Endothelial cell (in vitro differentiated cells): ENCODE measurements at regions not wholly inside any gene's neighbourhood (a gene's known extent, or its start where the extent isn't known, plus 50 kb on each side); places are given as distances from the start of the nearest gene placed in this dataset.

Experiments
- DNase-seq: peaks from one replicate; pipeline ENCODE4 v3.0.0; 2021; ENCODE audit warnings: low spot score
- H3K27ac Mint-ChIP-seq: one replicate; pipeline ENCODE4 v1.8.0; 2021; ENCODE audit warnings: mixed read lengths, inconsistent platforms; ENCODE audit not compliant: unreplicated experiment
- H3K27me3 Mint-ChIP-seq: one replicate; pipeline ENCODE4 v1.8.0; 2021; ENCODE audit warnings: mild to moderate bottlenecking, moderate library complexity, mixed read lengths, inconsistent platforms; ENCODE audit not compliant: unreplicated experiment
- H3K36me3 Mint-ChIP-seq: one replicate; pipeline ENCODE4 v1.8.0; 2021; ENCODE audit warnings: mild to moderate bottlenecking, low read depth, mixed read lengths, inconsistent platforms; ENCODE audit not compliant: unreplicated experiment
- H3K4me1 Mint-ChIP-seq: one replicate; pipeline ENCODE4 v1.8.0; 2021; ENCODE audit warnings: mild to moderate bottlenecking, mixed read lengths, inconsistent platforms; ENCODE audit not compliant: unreplicated experiment
- H3K4me3 Mint-ChIP-seq: one replicate; pipeline ENCODE4 v1.8.0; 2021; ENCODE audit warnings: mild to moderate bottlenecking, mixed read lengths, inconsistent platforms; ENCODE audit not compliant: unreplicated experiment
- H3K9me3 Mint-ChIP-seq: one replicate; pipeline ENCODE4 v1.8.0; 2021; ENCODE audit warnings: mixed read lengths, inconsistent platforms; ENCODE audit not compliant: unreplicated experiment
- TF ChIP-seq, protein P1 (sequence below): fragments of 200-600 bp; sonication (generic); IDR thresholded peaks from one replicate; pipeline ENCODE4 v1.5.0; 2021; ENCODE audit warnings: antibody characterized with exemption; ENCODE audit not compliant: unreplicated experiment

DNA sequence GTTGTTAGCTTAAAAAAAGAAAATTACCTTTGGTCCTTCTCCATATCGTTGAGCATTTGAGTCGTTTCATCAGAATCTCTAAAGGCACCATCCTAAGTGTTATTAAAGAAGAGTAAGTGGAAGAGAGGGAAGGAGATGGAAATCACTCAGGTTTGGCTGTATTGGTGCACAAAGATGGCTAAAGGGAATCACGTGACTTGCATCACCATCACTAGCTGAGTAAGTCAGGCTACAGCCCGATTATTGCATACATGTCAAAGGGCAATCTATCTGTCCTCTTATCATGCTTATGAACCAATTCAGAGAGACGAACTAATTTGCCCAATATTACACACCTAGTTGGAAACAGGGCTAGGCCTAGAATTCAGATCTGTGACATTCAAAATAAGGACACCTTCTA lies 137.6 kb downstream of the CMPK2 start:
- Mint-ChIP-seq H3K27me3 (no peaks in the 10 kb centered on the region), H3K36me3 (no peaks in the 10 kb centered on the region), H3K27ac (no peak overlapping the region), H3K4me3 (no peak overlapping the region), H3K4me1 (no peaks in the 10 kb centered on the region), H3K9me3 (no peaks in the 10 kb centered on the region)
- TF ChIP-seq, protein P1, sequence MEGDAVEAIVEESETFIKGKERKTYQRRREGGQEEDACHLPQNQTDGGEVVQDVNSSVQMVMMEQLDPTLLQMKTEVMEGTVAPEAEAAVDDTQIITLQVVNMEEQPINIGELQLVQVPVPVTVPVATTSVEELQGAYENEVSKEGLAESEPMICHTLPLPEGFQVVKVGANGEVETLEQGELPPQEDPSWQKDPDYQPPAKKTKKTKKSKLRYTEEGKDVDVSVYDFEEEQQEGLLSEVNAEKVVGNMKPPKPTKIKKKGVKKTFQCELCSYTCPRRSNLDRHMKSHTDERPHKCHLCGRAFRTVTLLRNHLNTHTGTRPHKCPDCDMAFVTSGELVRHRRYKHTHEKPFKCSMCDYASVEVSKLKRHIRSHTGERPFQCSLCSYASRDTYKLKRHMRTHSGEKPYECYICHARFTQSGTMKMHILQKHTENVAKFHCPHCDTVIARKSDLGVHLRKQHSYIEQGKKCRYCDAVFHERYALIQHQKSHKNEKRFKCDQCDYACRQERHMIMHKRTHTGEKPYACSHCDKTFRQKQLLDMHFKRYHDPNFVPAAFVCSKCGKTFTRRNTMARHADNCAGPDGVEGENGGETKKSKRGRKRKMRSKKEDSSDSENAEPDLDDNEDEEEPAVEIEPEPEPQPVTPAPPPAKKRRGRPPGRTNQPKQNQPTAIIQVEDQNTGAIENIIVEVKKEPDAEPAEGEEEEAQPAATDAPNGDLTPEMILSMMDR = no peak
- DNase-seq = no peak

DNA sequence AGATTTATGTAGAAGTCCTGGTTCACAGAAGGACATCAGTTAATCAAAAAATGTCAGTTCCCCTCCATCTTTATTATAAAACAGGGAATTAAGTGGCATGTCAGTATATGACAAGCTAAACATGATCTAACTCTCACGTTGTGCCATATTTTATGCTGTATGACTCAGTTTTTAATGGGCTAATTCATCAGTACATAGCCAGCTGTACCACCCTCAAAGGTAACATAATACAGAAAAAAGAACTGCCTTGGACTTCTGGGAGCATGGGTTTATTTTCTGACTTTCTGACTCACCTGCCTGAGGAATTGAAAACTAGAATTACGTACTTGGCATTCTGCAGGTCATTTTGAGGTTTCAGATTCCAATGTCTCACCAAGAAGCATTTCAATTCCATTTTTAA lies 135.7 kb downstream of the CMPK2 start:
- TF ChIP-seq, protein P1 = no peak
- Mint-ChIP-seq H3K9me3 (no peaks in the 10 kb centered on the region), H3K36me3 (no peaks in the 10 kb centered on the region), H3K4me1 (no peaks in the 10 kb centered on the region), H3K27me3 (no peaks in the 10 kb centered on the region), H3K27ac (no peak overlapping the region), H3K4me3 (no peak overlapping the region)
- DNase-seq = no peak

DNA sequence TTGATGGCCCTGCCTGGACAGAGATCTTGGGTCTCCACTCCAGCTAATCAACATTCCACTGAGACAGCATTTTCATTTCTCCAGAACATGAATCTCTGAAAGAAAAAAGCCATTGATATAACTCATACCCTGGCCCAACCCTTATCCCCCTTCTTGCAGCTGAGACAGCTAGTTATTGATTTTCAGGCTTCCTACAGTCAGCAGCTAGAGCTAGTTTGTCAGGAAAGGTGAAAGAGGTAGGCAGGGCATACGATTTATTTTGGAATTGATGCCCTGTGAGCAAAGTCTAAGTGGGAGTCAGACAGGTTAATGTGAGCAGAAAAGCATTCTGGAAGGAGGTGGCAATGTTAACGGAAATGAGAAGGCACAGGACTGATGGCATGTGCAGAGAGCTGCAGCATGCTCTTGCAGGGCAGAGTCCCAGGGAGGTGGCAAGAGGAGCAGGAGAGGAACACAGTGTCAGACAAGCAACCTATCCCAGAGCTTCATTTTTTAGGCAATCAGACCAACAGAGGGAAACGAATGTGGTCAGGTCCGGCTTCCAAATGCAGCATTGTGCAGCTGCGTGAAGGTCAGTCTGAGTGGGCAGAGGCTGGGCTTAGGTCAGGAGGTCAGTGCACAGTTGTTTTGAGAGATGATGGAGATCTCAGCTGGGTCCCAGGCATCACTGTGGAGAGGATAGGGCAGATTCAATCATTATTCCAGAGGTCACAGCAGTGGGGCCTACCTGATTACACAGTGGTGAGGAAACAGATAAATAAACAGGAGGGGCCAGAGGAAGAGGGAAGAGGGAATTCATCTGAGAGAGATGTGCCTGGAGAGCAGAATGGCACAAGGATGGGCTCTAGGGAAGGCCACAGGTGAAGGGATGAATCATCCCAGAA lies 134.8 kb downstream of the CMPK2 start:
- no peak overlapping the region for H3K27ac Mint-ChIP-seq
- no peak for DNase-seq
- H3K4me3 Mint-ChIP-seq = no peak overlapping the region
- TF ChIP-seq, protein P1 = no peak
- H3K27me3 Mint-ChIP-seq = no peaks in the 10 kb centered on the region
- no peaks in the 10 kb centered on the region for H3K36me3 Mint-ChIP-seq
- no peaks in the 10 kb centered on the region for H3K4me1 Mint-ChIP-seq
- H3K9me3 Mint-ChIP-seq = no peaks in the 10 kb centered on the region

DNA sequence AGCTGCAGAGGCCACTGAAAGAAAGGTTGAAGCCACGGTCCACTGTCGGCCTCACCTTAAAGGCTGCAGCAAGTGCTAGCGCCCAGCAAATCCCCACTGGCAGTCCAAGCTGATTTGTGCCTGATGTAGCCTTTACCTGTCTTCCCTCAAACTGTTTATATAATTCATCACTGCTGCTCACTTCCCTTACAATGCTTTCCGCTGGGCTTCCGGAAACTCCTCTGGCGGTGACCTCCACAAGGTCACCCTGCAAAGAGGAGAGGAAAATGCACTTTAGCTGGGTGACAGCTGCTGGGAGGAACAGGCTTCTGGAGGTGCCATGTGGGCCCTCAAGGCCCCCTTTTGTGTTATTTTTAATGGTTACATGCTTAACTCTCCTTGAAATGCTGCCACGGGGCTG lies 126.2 kb downstream of the CMPK2 start:
- no peaks in the 10 kb centered on the region for H3K36me3 Mint-ChIP-seq
- no peak overlapping the region for H3K4me3 Mint-ChIP-seq
- no peaks in the 10 kb centered on the region for H3K27me3 Mint-ChIP-seq
- no peak for DNase-seq
- H3K4me1 Mint-ChIP-seq = no peaks in the 10 kb centered on the region
- TF ChIP-seq, protein P1 = no peak
- H3K27ac Mint-ChIP-seq = no peak overlapping the region
- no peaks in the 10 kb centered on the region for H3K9me3 Mint-ChIP-seq

DNA sequence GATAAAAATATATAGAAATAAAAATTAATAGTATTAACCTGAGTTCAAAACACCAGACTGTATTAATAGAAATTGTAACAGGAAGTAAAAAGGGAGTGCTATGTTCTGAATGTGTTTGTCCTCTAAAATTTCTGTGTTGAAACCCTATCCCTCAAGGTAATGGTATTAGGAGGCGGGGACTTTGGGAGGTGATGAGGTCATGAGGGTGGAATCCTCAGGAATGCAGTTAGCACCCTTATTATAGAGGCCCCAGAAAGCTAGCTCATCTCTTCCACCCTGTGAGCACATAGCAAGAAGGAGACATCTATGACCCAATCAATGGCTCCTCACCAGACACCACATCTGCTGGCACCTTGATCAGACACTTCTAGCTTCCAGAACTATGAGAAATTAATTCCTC lies 124.5 kb downstream of the CMPK2 start:
- H3K27me3 Mint-ChIP-seq = no peaks in the 10 kb centered on the region
- H3K4me1 Mint-ChIP-seq = no peaks in the 10 kb centered on the region
- no peaks in the 10 kb centered on the region for H3K36me3 Mint-ChIP-seq
- peaks cover 2% of the 10 kb centered on the region for H3K9me3 Mint-ChIP-seq
- TF ChIP-seq, protein P1 = no peak
- H3K27ac Mint-ChIP-seq = no peak overlapping the region
- DNase-seq = no peak
- no peak overlapping the region for H3K4me3 Mint-ChIP-seq
